KMS-11 (cell line): ENCODE measurements at regions not wholly inside any gene's neighbourhood (a gene's known extent, or its start where the extent isn't known, plus 50 kb on each side); places are given as distances from the start of the nearest gene placed in this dataset.

Source experiments
- H2AFZ ChIP-seq: fragments of 200-600 bp; sonication (generic); 2 replicates; pipeline ENCODE4 v1.6.1; 2016; ENCODE audit warnings: antibody characterized with exemption, mixed run types, low read depth
- H3K27ac ChIP-seq: fragments of 200-600 bp; sonication (generic); 2 replicates; pipeline ENCODE4 v1.6.1; 2016; ENCODE audit warnings: mild to moderate bottlenecking, mixed run types
- H3K27me3 ChIP-seq: fragments of 200-600 bp; sonication (generic); 2 replicates; pipeline ENCODE4 v1.6.1; 2017; ENCODE audit warnings: mild to moderate bottlenecking, low read depth, mixed run types, moderate library complexity; ENCODE audit not compliant: insufficient read depth
- H3K36me3 ChIP-seq: fragments of 200-600 bp; sonication (generic); 2 replicates; pipeline ENCODE4 v1.6.1; 2017; ENCODE audit warnings: mild to moderate bottlenecking, mixed run types; ENCODE audit not compliant: insufficient read depth
- H3K4me1 ChIP-seq: fragments of 200-600 bp; sonication (generic); 2 replicates; pipeline ENCODE4 v1.6.1; 2016; ENCODE audit warnings: mild to moderate bottlenecking, low read depth, mixed run types; ENCODE audit not compliant: poor library complexity, severe bottlenecking
- H3K4me2 ChIP-seq: fragments of 200-600 bp; sonication (generic); 2 replicates; pipeline ENCODE4 v1.7.0; 2016; ENCODE audit warnings: mild to moderate bottlenecking, mixed run types
- H3K4me3 ChIP-seq: fragments of 200-600 bp; sonication (generic); IDR thresholded peaks from 2 replicates; pipeline ENCODE4 v1.6.1; 2017; ENCODE audit warnings: low read depth, low read length, mixed read lengths; ENCODE audit not compliant: insufficient read depth
- H3K79me2 ChIP-seq: fragments of 200-600 bp; sonication (generic); 2 replicates; pipeline ENCODE4 v1.6.1; 2016; ENCODE audit warnings: low read depth, mixed run types; ENCODE audit not compliant: insufficient read depth
- H3K9ac ChIP-seq: fragments of 200-600 bp; sonication (generic); 2 replicates; pipeline ENCODE4 v1.6.1; 2016; ENCODE audit warnings: mild to moderate bottlenecking, mixed run types
- H4K20me1 ChIP-seq: fragments of 200-600 bp; sonication (generic); 2 replicates; pipeline ENCODE4 v1.6.1; 2016; ENCODE audit warnings: mild to moderate bottlenecking, mixed run types; ENCODE audit not compliant: insufficient read depth
- TF ChIP-seq, protein P1 (sequence below): fragments of 200-600 bp; sonication (generic); conservative IDR thresholded peaks from 2 replicates; pipeline ENCODE4 v1.6.1; 2017; ENCODE audit warnings: low read depth, mild to moderate bottlenecking, antibody characterized with exemption, low read length, moderate library complexity, mixed read lengths

DNA sequence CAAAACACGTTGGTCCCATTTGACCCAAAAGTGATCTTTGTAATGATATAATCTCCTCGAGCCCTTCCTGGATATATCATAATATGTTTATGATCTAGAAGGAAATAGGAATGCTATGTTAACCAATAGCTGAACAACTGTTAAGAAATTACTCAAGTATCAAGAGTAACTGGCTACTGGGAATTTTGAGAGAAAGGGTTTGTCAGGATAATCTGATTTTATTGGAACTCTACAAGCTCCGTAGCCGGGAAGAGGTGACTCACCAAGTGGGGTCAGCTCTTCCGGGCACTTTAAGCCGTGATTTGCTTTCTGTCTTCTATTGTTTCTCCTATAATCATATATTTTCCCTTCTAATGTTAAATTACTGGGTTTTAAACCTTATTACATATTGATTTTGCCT lies 250.5 kb upstream of the POGK start:
- Histone ChIP-seq H3K36me3 (no peaks in the 10 kb centered on the region), H4K20me1 (no peaks in the 10 kb centered on the region), H3K9ac (no peak overlapping the region), H3K4me1 (peaks cover 16% of the 10 kb centered on the region), H3K79me2 (no peaks in the 10 kb centered on the region), H3K4me3 (no peak overlapping the region), H3K27ac (no peak overlapping the region), H3K27me3 (no peaks in the 10 kb centered on the region), H3K4me2 (no peak overlapping the region), H2AFZ (no peak overlapping the region)
- TF ChIP-seq, protein P1, sequence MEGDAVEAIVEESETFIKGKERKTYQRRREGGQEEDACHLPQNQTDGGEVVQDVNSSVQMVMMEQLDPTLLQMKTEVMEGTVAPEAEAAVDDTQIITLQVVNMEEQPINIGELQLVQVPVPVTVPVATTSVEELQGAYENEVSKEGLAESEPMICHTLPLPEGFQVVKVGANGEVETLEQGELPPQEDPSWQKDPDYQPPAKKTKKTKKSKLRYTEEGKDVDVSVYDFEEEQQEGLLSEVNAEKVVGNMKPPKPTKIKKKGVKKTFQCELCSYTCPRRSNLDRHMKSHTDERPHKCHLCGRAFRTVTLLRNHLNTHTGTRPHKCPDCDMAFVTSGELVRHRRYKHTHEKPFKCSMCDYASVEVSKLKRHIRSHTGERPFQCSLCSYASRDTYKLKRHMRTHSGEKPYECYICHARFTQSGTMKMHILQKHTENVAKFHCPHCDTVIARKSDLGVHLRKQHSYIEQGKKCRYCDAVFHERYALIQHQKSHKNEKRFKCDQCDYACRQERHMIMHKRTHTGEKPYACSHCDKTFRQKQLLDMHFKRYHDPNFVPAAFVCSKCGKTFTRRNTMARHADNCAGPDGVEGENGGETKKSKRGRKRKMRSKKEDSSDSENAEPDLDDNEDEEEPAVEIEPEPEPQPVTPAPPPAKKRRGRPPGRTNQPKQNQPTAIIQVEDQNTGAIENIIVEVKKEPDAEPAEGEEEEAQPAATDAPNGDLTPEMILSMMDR, result no peak

DNA sequence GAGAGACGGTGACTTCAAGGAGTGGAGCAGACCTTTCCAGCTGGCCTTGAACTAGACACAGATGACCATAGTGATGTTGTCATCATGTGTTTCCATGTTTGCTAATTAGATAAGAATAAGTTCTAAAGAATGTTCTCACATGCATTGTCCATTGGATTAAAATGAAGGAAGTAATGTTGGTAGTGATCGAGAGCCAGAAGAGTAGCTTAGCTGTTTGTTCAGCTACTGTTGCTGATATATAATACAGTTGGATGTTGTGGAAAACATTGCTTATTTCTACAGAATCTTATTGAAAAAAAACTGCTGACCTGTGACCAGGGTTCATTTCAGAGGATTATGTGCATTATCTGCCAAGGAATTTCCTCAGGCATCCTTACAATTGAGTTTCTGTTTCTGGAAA lies 249.1 kb upstream of the POGK start:
- TF ChIP-seq, protein P1, result no peak
- Histone ChIP-seq H3K4me3 (no peak overlapping the region), H3K4me1 (peaks cover 7% of the 10 kb centered on the region), H3K9ac (no peak overlapping the region), H3K36me3 (no peaks in the 10 kb centered on the region), H2AFZ (no peak overlapping the region), H3K27me3 (no peaks in the 10 kb centered on the region), H4K20me1 (no peaks in the 10 kb centered on the region), H3K79me2 (no peaks in the 10 kb centered on the region), H3K4me2 (no peak overlapping the region), H3K27ac (no peak overlapping the region)

DNA sequence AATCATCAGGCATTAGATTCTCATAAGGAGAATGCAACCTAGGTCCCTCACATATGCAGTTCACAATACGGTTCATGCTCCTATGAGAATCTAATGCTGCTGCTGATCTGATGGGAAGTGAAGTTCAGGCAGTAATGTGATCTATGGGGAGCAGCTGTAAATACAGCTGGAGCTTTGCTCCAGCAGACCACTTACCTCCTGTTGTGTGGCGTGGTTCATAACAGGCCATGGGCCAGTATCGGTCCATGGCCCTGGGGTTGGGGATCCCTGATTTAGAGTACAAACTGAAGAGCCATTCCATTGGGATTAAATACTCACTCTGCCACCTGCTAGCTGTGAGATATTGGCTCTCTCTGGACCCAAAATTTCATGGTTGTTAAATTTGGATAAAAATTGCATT lies 244.6 kb upstream of the POGK start:
- H3K4me3 ChIP-seq, result no peak overlapping the region
- H2AFZ ChIP-seq, result no peak overlapping the region
- H3K4me2 ChIP-seq, result no peak overlapping the region
- H3K27ac ChIP-seq, result no peak overlapping the region
- H4K20me1 ChIP-seq, result no peaks in the 10 kb centered on the region
- H3K36me3 ChIP-seq, result no peaks in the 10 kb centered on the region
- no peaks in the 10 kb centered on the region for H3K4me1 ChIP-seq
- no peak overlapping the region for H3K9ac ChIP-seq
- no peaks in the 10 kb centered on the region for H3K79me2 ChIP-seq
- TF ChIP-seq, protein P1, result no peak
- H3K27me3 ChIP-seq, result no peaks in the 10 kb centered on the region

DNA sequence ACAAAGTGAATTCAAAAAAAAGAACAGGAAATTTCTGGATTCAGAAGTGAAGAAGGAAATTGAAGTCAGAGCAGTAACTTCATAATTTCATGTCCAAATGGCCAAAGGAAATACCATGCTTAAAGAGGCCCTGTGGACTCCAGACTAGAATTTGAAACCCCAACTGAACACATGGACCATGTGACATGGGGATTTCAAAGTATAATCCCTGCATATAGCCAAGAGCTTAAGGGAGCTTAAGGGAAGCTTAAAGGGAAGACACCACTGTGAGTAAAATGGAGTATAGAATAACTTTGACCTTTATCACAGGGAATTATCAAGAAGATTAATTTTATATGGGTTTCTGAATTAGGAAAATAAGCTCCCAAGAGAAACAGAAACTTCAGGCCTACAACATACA lies 241.8 kb upstream of the POGK start:
- no peaks in the 10 kb centered on the region for H3K36me3 ChIP-seq
- no peak overlapping the region for H2AFZ ChIP-seq
- H3K27ac ChIP-seq, result no peak overlapping the region
- H3K4me2 ChIP-seq, result no peak overlapping the region
- H3K4me3 ChIP-seq, result no peak overlapping the region
- H4K20me1 ChIP-seq, result no peaks in the 10 kb centered on the region
- TF ChIP-seq, protein P1, result no peak
- no peaks in the 10 kb centered on the region for H3K79me2 ChIP-seq
- H3K9ac ChIP-seq, result no peak overlapping the region
- no peaks in the 10 kb centered on the region for H3K27me3 ChIP-seq
- no peaks in the 10 kb centered on the region for H3K4me1 ChIP-seq

DNA sequence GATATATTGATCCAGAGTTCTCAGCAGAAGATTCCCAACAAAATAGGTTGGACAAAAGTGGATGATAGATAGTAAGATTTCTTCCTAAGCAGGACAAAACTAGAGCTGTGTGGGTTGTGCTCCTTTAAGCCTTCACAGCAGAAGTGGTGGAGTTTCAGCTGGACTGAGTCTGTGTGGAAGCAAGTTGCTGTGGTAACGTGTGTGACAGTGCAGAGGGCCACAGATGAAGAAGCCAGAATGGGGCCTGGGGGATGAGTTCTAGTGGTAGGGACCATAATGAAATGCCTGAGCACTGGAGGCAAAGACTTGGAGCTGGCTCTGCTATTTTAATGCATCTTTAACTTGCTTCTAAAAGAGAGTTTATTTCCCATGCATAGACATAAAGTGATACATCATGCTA lies 238.7 kb upstream of the POGK start:
- Histone ChIP-seq H2AFZ (no peak overlapping the region), H3K36me3 (no peaks in the 10 kb centered on the region), H3K4me2 (no peak overlapping the region), H3K4me3 (no peak overlapping the region), H3K4me1 (no peaks in the 10 kb centered on the region), H3K79me2 (no peaks in the 10 kb centered on the region), H3K27me3 (no peaks in the 10 kb centered on the region), H3K27ac (no peak overlapping the region), H3K9ac (no peak overlapping the region), H4K20me1 (no peaks in the 10 kb centered on the region)
- TF ChIP-seq, protein P1, result no peak
